ENCODE measurements at regions not wholly inside any gene's neighbourhood (a gene's known extent, or its start where the extent isn't known, plus 50 kb on each side); places are given as distances from the start of the nearest gene placed in this dataset.
"Not testable (repeated sequence)": the region's sequence is repeated elsewhere in the genome, so short reads cannot be mapped to it uniquely, and the experiment has no call there.

- no peak for DNase-seq (ENCODE audit: low spot score)
Observed at GRCh38 chr10:30763918-30764317, 134.4 kb upstream of the LYZL2 start.

- DNase-seq (ENCODE audit: low spot score) = no peak
Observed at GRCh38 chr10:30762620-30763019, 133.1 kb upstream of the LYZL2 start.

GRCh38 chr10:30759423-30759822, 129.9 kb upstream of the LYZL2 start:
- DNase-seq (ENCODE audit: low spot score) = no peak

GRCh38 chr10:30758338-30758737, 128.8 kb upstream of the LYZL2 start:
- no peak for DNase-seq (ENCODE audit: low spot score)

- no peak for DNase-seq (ENCODE audit: low spot score)
Observed at GRCh38 chr10:30756896-30757295, 127.3 kb upstream of the LYZL2 start.

GRCh38 chr10:30756151-30756550, 126.6 kb upstream of the LYZL2 start:
- peak; percentile 50 for DNase-seq (ENCODE audit: low spot score)

GRCh38 chr10:30755441-30755953, 125.9 kb upstream of the LYZL2 start:
- no peak for DNase-seq (ENCODE audit: low spot score)

- no peak for DNase-seq (ENCODE audit: low spot score)
Observed at GRCh38 chr10:30752481-30752881, 122.9 kb upstream of the LYZL2 start.

GRCh38 chr10:30751678-30752331, 122.3 kb upstream of the LYZL2 start:
- peak; percentile 50 for DNase-seq (ENCODE audit: low spot score)

- no peak for DNase-seq (ENCODE audit: low spot score)
Observed at GRCh38 chr10:30750971-30751677, 121.6 kb upstream of the LYZL2 start.

- no peak for DNase-seq (ENCODE audit: low spot score)
Observed at GRCh38 chr10:30749385-30749784, 119.8 kb upstream of the LYZL2 start.

GRCh38 chr10:30748152-30748973, 118.8 kb upstream of the LYZL2 start:
- no peak for DNase-seq (ENCODE audit: low spot score)

- peak; percentile 47 for DNase-seq (ENCODE audit: low spot score)
Observed at GRCh38 chr10:30747633-30748032, 118.1 kb upstream of the LYZL2 start.

GRCh38 chr10:30745953-30746352, 116.4 kb upstream of the LYZL2 start:
- DNase-seq (ENCODE audit: low spot score) = no peak

- no peak for DNase-seq (ENCODE audit: low spot score)
Observed at GRCh38 chr10:30744106-30744505, 114.6 kb upstream of the LYZL2 start.

GRCh38 chr10:30743586-30743985, 114.0 kb upstream of the LYZL2 start:
- DNase-seq (ENCODE audit: low spot score) = no peak

GRCh38 chr10:30742471-30742870, 112.9 kb upstream of the LYZL2 start:
- DNase-seq (ENCODE audit: low spot score) = no peak

- not testable (repeated sequence) for DNase-seq (ENCODE audit: low spot score)
Observed at GRCh38 chr10:30740774-30741173, 111.2 kb upstream of the LYZL2 start.

- no peak for DNase-seq (ENCODE audit: low spot score)
Observed at GRCh38 chr10:30738416-30738815, 108.9 kb upstream of the LYZL2 start.

- no peak for DNase-seq (ENCODE audit: low spot score)
Observed at GRCh38 chr10:30737931-30738391, 108.4 kb upstream of the LYZL2 start.

GRCh38 chr10:30736685-30737232, 107.2 kb upstream of the LYZL2 start:
- peak; percentile 96 for DNase-seq (ENCODE audit: low spot score)

GRCh38 chr10:30734901-30735300, 105.3 kb upstream of the LYZL2 start:
- no peak for DNase-seq (ENCODE audit: low spot score)
